Ishikawa (cell line): ENCODE measurements at regions not wholly inside any gene's neighbourhood (a gene's known extent, or its start where the extent isn't known, plus 50 kb on each side); places are given as distances from the start of the nearest gene placed in this dataset.

Source experiments
- TAF1 ChIP-seq: IDR thresholded peaks from 2 replicates; pipeline ENCODE4 v1.6.1; 2012; ENCODE audit warnings: low read depth, mild to moderate bottlenecking
- YY1 ChIP-seq: IDR thresholded peaks from 2 replicates; pipeline ENCODE4 v1.6.1; 2012; ENCODE audit warnings: low read depth

- TF ChIP-seq TAF1: no peak
- no peak for TF ChIP-seq YY1
Observed at GRCh38 chr3:170746175-170746942, 123.6 kb downstream of the RPL22L1 start.
